HG03139 (cell line): ENCODE measurements at regions not wholly inside any gene's neighbourhood (a gene's known extent, or its start where the extent isn't known, plus 50 kb on each side); places are given as distances from the start of the nearest gene placed in this dataset.
"Not testable (repeated sequence)": the region's sequence is repeated elsewhere in the genome, so short reads cannot be mapped to it uniquely, and the experiment has no call there.

Experiments
- ATAC-seq: cut with Tn5 transposase; IDR thresholded peaks from one replicate; pipeline ENCODE4 v1.9.1; 2021; ENCODE audit not compliant: unreplicated experiment

DNA sequence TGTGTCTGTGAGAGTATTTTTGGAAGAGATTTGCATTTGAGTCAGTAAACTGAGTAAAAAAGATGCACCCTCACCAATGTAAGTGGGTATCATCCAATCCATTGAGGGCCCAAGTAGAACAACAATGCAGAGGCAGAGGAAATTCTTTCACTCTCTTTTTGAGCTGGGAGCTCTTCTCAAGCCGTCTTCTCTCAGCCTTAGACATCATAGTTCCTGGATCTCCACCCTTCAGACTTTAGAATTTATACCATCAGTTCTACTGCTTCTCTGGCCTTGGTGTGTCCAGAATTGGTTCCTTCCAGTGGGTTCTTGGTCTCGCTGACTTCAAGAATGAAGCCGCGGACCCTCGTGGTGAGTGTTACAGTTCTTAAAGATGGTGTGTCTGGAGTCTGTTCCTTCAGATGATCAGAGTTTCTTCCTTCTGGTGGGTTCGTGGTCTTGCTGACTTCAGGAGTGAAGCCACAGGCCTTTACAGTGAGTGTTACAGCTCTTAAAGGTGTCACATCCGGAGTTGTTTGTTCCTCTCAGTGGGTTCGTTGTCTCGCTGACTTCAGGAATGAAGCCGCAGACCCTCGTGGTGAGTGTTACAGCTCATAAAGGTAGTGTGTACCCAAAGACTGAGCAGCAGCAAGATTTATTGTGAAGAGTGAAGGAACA, 187.5 kb upstream of the KCNMB2 start:
- not testable (repeated sequence) for ATAC-seq

DNA sequence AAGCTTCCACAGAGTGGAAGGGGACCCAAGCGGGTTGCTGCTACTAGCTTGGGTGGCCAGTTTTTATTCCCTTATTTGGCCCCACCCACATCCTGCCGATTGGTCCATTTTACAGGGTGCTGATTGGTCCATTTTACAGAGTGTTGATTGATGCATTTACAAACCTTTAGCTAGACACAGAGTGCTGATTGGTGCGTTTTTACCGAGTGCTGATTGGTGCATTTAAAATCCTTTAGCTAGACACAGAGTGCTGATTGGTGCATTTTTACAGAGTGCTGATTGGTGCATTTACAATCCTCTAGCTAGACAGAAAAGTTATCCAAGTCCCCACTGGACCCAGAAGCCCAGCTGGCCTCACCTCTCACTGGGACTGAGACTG, 187.0 kb upstream of the KCNMB2 start:
- ATAC-seq = not testable (repeated sequence)

DNA sequence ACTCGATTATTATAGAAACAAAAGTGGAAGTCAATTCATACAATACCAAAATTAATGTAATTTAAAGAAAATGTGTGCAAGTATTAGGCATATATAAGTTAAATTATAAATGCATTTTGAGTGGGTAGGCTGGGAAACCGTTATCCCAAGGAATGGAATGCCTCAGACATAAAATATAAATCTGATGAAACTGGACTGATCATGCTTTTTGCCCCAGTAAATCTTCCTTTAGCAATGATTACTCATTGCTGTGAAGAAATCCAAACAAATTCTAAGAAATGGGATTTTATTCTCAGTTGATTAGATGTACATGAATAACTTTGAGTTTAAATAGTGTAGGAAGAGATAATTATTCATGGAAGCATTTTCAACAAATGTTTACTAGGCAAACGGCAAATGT, 185.5 kb upstream of the KCNMB2 start:
- ATAC-seq = no peak

DNA sequence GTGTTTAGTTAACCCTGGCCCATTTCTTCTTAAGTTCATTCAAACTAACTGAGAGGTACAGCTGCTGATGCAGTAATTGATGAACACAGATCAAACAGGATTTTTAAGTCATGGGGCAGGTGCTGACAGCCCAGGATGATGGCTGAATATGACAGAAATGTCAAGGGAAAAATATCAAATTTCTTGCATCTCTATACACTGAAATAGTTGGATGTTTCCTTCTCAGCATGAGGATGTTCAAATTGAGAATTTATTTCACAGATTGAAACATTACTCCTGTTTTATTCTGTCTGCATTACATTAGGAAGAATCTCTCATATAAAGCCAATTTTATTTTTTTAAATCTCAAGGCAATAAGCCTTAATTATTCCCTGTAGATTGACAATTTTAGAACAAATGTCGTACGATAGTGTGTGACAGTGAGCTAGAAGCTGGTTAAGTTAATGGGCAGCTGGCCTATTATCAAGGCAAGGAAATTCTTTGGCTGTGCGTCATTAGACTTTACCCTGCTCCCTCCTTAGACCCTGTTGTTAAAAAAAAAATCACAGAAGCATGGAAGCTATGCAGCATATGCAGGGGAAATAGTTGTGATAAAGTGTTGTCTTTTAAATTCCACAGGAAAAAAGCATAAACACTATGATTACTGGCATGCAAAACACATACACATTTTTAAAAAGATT, 183.8 kb upstream of the KCNMB2 start:
- ATAC-seq = no peak

DNA sequence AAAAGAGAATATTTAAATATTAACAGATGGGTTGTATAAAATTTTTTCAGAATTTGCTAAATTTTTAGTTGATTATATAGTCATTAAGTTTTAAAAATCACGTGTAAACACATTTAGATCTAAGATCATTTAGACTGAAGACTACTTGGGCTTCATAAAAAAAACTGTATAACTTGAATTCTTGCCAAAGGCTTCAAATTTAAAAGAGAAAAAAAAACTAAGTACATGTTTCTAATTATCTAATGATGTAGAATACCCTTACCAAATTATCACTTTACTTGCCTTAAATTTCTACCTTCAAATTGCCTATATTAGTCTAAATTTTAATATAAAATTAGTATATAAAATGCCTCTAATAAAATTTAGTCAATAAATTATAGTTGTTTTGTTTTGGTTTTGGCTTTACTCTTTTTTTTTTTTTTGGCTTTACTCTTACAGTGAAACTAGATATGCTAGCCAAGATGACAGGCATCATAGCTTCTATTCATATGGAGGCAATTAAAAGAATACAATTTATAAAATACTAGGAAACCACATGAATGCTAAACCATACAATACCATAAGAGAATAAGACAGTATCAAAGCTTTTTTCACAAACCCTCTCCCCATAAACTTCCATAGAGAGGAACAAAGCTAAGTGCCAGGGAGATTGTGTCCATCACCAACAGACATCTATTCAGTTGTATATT, 183.1 kb upstream of the KCNMB2 start:
- ATAC-seq = no peak

DNA sequence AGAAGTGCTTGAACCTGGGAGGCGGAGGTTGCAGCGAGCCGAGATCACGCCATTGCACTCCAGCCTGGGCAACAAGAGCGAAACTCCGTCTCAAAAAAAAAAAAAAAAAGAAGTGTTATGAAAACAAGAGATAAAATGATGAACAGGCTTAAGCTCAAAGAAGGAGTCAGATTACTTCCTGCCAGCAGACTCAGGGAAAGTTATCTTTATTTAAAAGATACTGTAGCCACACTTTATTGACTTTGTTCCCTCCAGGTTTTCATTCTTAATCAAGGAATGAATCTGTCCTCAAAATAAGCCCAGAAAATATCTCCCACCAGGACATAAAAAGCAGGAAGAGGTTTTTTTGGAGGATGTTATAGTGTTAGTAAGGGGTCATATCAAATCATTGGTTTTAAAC, 176.5 kb upstream of the KCNMB2 start:
- no peak for ATAC-seq

DNA sequence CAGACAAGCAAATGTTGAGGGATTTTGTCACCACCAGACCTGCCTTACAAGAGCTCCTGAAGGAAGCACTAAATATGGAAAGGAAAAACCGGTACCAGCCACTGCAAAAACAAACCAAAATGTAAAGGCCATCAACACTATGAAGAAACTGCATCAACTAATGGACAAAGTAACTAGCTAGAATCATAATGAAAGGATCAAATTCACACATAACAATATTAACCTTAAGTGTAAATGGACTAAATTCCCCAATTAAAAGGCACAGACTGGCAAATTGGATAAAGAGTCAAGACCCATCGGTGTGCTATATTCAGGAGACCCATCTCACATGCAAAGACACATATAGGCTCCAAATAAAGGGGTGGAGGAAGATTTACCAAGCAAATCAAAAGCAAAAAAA, 173.2 kb upstream of the KCNMB2 start:
- ATAC-seq = not testable (repeated sequence)

DNA sequence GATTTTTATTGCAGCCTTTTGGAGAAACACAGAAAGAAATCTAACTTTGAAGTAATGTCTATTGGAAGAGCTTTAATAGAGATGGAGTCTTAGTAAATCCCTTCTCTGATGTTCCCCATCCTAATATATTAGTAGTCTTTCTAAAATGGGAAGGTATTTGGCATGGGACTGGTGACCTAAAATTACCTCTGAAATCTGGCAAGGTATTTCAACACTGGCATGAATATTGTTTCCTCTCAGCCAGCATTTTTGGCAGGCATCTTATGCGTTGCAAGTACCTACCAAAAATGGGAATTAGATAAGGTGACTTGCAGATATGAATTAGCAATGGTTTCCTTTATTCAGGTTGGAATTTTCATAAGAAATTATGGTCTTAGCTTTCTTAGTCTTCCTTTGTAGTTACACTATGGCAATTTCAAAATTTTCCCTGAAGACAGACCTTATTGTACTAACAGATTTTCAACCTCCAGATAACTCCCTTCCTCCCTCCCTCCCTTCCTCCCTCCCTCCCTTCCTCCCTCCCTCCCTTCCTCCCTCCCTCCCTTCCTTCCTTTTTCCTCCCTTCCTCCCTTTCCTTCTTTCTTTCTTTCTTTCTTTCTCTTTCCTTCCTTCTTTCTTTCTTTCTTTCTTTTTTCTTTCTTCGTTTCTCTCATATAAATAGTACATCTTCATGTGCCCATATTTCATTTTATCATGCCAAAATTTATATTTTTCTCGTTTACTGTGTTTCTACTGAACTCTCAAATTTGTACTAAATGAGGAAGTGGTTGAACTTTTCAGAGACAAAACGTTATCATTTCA, 168.2 kb upstream of the KCNMB2 start:
- ATAC-seq = no peak

DNA sequence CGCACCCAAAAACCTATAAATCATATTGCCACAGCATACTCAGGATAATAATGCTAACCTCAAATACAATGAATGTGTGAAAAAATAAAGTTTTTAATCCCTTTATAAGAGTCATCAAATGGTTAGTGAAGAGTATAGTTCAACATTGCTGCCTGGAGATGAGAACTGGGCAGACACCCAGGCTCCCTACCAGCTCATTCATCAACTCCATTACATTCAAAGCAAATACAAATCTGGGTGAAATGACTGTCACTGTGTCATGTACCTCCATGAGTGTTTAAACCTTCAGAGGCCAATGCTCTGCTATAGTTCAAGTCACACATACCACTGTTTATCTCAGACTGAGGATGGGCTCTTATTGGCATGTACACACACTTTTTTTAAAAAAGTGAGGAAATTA, 167.2 kb upstream of the KCNMB2 start:
- ATAC-seq = no peak

DNA sequence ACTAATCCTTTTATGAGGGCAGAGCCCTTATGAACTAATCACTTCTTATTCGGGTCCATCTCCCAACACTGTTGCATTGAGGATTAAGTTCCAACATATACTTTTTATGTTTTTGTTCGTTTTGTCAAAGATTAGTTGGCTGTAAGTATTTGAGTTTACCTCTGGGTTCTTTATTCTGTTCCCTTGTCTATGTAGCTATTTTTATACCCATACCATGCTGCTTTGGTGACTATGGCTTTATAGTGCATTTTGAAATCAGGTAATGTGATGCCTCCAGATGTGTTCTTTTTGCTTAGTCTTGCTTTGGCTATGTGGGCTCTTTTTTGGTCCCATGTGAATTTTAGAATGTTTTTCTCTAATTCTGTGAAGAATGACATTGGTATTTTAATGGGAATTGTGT, 166.4 kb upstream of the KCNMB2 start:
- no peak for ATAC-seq

DNA sequence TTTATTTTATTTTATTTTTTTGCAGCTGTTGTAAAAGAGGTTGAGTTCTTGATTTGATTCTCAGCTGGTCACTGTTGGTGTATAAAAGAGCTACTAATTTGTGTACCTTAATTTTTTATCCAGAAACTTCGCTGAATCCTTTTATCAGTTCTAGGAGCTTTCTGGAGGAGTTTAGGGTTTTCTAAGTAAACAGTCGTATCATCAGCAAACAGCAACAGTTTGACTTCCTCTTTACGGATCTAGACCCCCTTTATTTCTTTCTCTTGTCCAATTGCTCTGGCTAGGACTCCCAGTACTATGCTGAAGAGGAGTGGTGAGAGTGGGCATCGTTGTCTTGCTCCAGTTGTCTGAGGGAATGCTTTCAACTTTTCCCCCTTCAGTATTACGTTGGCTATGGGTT, 165.8 kb upstream of the KCNMB2 start:
- no peak for ATAC-seq

DNA sequence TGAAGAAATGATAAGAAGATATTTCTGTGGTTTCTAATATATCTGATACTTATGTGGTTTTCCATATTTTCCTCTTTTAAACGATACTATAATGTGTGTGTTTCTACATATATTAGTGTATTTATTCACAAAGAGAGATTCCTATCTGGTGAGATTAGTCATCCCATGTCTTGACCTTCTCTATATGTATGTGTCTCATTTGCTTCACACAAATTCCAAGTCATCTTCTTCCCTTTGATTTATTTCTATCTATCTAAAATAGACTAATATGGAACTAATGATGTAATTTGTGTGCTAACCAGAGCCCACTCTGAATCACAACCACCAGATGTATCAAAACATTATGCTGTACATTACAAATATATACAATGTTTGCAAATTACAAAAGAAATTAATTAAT, 154.7 kb upstream of the KCNMB2 start:
- no peak for ATAC-seq

DNA sequence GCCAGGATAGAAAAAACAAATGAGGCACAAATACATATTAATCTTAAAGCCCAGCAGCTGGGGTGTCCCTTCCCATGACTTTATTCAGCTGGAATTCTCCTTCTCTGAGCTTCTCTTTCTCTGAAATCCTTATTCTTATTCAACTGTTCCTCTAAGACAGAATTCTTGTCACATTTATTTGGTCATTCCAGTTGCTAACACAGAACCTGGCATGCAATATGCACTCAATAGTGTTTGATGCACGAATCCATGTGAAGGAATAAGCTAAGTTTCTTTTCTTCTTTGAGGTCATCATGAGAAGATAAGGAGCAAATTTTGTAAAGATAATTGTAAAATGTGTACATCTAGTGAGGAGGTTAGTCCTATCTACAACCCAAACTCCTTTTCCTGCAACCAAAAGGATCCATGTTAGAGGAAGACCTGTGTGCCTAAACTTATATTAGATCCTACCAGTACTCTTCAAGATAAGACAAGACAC, 154.2 kb upstream of the KCNMB2 start:
- no peak for ATAC-seq

DNA sequence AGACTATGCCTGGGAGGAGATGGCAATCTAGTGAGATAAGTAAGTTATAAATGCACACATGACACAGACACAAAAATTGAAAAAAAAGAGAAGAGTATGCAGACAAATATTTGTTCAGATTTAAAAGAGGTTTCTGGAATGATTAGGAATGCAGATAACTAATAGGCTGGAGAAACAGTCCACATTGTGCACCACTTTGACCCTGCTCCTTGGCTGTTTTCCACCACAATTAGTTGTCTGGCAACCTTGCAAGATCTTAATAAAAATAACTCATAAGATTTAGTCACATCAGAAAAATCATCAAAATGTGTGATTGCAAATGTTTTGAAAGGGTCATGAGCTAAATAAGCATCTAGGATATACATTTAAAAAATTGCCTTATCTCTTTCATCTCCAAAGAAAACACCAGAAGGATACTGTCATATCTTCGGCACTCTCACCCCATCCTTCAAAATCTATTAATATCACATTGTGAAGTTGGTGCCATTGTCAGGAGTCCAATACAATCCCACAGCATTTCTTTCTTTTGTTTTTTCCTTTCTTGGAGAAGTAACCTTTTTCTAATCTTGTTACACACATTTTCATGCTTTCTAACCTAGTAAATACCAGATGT, 153.7 kb upstream of the KCNMB2 start:
- ATAC-seq = no peak

DNA sequence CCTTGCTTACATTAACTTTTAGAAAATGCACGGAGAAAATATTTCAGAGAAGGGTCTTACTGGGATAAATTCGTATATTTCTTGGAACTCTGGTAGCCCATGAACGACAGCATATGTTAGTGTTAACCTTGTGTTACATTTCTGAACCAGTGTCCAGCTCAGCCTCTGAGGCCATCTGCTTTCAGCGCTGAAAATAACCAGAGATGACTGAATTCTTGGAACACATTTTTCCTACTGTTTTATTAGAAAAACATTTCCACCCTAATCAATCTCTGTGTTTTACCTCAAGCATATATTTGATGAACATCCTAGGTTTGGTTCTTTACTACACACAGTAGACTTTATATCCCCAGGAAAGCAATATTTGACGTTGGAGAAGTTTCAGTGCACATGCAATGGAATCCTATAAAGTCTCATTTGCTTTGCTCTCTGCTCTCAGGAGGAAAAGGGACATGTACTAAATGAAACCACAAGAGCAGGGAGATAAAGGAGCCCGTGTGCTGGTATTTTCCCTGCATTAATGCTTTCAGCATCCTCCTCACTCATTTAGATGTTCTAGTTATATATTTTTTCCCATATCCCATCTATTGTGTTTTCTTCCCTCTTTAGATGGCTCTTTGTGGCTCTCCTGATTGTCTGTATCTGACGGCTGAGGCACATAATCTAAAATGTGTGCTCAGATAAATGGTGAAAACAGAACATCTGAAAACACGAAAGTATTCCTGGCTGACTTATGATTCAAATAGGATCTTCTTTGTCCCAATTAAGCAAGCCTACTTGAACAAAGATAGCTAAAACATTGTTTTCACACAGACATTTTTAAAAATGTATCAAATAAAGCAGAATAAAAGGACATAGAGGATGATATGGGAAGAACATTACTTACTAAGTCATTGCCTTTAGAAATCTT, 151.7 kb upstream of the KCNMB2 start:
- ATAC-seq = no peak

DNA sequence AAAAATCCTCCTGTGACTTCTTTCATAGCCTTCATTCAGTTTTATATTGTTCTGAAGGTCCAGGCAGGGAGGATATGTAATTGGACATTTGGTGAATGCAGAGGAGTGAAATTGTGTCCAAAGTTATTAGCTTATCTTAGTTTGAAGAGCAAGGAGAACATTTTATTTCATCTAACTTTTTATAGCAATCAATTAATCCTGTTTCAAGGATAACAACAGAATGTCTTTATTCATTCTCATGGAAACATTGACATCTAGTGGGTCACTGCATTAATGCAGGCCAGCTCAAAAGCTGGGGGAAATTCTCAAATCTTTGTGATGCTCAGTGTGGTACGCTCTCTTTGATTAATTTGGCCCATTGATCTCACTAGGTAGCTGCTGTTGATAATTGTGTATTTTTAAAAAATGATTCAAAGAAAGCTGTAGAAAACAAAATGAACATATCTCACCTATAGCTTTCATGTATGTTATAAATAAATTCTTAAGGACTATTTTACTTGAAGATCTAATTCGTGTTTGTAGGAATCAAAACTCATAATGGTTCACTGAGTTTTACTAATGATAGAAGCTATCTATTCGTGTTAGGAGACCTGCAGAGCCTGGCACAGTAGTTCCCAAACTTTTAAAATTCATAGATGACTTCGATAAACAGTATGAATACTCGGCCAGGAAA, 150.8 kb upstream of the KCNMB2 start:
- ATAC-seq = no peak

DNA sequence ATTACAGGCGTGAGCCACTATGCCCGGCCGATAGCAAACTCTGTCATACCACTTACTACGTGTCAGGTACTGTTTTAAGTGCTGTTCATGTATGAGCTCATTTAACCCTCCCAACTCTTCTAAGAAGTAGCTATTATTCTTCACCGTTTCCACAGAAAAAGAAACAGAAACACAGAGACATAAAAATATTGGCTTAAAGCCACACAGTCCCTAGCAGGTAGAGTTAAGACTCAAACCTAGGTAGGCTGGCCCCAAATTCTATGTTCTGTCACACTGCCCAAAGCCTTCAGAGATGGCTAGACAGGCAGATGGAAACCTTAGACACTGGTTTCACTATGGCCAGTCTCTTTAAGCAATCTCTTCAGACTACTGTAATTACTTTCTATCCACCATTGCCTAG, 149.8 kb upstream of the KCNMB2 start:
- ATAC-seq = no peak

DNA sequence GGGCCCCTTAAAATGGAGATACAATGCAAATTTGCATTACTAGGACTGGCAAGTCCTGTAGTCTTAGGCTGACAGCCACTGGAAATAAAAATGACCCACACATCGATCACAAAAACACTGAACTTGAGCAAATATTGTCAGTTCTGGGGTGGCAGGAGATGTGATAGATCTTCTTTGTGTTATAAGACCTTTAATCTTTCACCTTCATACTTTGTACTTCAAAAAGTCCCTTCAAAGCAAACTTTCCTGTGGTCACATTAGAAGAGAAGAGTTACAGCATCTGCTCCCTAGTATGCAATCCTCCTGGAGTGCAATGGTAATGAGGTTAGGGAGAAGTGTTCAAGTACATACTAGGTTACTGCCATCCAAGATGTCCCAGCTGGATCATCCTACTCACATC, 149.4 kb upstream of the KCNMB2 start:
- no peak for ATAC-seq

DNA sequence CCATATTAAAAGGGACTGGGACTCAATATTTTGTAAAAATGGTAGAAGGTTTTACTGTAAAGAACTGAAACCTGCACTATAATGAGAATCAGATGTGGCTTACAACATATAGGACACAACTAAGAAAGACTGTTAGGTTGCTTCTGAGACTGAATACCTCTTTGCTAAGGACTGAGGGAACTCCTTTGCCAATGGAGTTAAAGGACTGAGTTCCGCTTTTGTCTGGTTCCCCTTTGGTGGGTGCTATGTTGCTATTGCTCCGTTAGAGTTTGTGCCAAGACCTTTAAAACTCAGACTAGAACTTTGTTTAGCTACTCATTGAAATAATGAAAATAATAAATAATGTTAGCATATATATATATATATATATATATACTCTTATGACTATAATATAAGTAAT, 147.8 kb upstream of the KCNMB2 start:
- no peak for ATAC-seq

DNA sequence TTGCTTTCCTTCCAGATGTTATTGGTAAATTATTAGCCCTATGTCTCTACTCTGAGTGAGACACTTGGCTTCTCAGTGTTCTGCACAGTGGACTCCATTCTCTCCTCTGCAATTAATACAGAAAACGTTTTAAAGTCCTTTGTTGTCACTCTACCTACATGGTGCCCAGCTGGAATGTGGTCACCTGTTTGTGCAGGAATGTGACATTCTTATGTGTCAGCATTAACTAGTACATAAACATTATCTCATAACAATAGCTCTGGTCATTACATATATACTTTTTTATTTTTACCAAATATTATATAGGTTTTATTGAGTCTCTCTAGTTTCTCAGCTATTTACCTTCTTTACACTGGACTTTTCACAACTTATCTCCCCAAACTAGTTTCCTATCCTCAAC, 147.0 kb upstream of the KCNMB2 start:
- ATAC-seq = no peak
